ENCODE measurements at regions not wholly inside any gene's neighbourhood (a gene's known extent, or its start where the extent isn't known, plus 50 kb on each side); places are given as distances from the start of the nearest gene placed in this dataset.

- no peak overlapping the region for H3K4me3 ChIP-seq (ENCODE audit: low read depth, low read length)
- DNase-seq (ENCODE audit: low read depth) = no peak
- TF ChIP-seq, protein P1, sequence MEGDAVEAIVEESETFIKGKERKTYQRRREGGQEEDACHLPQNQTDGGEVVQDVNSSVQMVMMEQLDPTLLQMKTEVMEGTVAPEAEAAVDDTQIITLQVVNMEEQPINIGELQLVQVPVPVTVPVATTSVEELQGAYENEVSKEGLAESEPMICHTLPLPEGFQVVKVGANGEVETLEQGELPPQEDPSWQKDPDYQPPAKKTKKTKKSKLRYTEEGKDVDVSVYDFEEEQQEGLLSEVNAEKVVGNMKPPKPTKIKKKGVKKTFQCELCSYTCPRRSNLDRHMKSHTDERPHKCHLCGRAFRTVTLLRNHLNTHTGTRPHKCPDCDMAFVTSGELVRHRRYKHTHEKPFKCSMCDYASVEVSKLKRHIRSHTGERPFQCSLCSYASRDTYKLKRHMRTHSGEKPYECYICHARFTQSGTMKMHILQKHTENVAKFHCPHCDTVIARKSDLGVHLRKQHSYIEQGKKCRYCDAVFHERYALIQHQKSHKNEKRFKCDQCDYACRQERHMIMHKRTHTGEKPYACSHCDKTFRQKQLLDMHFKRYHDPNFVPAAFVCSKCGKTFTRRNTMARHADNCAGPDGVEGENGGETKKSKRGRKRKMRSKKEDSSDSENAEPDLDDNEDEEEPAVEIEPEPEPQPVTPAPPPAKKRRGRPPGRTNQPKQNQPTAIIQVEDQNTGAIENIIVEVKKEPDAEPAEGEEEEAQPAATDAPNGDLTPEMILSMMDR (IDR thresholded peaks at IDR 0.05; ENCODE audit: control insufficient read depth, extremely low read depth, insufficient read depth) = no peak
Observed at GRCh38 chr9:38306899-38307298, 85.6 kb upstream of the ALDH1B1 start.

DNA sequence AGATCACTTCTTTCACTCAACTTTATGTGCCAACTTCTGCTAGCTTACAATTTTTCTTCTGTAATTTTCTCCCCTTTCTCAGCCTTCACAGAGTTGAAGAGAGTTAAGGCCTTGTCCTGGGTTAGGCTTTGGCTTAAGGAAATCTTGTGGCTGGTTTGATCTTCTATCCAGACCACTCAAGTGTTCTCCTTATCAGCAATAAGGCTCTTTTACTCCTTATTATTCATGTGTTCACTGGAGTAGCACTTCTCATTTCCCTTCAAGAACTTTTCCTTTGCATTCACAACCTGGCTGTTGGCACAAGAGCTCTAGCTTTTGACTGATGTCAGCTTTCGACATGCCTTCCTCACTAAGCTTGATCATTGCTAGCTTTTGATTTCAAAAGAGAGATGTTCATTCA lies 86.9 kb upstream of the ALDH1B1 start:
- H3K4me3 ChIP-seq (ENCODE audit: low read depth, low read length) = no peak overlapping the region
- no peak for DNase-seq (ENCODE audit: low read depth)
- TF ChIP-seq, protein P1 (IDR thresholded peaks at IDR 0.05; ENCODE audit: control insufficient read depth, extremely low read depth, insufficient read depth) = no peak

GRCh38 chr9:38301376-38302106 lies 91.0 kb upstream of the ALDH1B1 start:
- TF ChIP-seq, protein P1 (IDR thresholded peaks at IDR 0.05; ENCODE audit: control insufficient read depth, extremely low read depth, insufficient read depth) = no peak
- no peak overlapping the region for H3K4me3 ChIP-seq (ENCODE audit: low read depth, low read length)
- DNase-seq (ENCODE audit: low read depth) = no peak

DNA sequence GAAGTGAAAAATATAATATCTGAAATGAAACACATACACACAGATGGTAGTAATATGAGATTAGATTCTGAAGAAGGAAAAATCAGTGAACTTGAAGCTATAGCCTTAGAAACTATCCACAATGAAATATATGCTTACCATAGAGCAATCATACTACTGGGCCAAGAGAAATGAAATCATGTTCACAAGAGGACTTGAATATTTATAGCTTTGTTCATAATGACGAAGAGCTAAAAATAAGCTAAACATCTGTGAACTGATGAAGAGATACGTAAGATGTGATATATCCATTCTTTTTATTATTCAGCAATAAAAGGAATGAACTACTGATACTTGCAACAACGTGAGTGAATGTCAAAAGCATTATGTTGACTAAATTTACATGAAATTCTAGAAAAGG lies 92.6 kb upstream of the ALDH1B1 start:
- H3K4me3 ChIP-seq (ENCODE audit: low read depth, low read length) = no peak overlapping the region
- no peak for DNase-seq (ENCODE audit: low read depth)
- TF ChIP-seq, protein P1 (IDR thresholded peaks at IDR 0.05; ENCODE audit: control insufficient read depth, extremely low read depth, insufficient read depth) = no peak

DNA sequence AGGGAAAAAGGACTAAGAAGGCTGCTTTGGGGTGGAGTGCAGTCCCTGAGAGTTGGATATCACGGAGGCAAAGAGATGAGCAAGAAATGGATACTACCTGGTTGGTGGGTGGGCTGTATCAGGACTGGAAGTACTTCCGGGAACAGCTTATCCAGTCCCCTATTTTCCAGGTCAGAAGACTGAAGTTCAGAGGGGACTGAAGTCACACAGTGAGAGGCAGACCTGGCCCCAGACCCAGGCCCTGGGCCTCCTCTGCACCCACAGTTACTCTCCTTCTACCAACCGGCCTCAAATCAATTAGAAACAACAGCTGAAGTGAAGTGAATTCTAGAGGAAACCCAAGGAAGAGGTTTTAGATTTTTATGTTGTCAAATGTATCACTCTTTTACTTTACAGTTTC lies 93.6 kb upstream of the ALDH1B1 start:
- DNase-seq (ENCODE audit: low read depth) = no peak
- H3K4me3 ChIP-seq (ENCODE audit: low read depth, low read length) = no peak overlapping the region
- TF ChIP-seq, protein P1 (IDR thresholded peaks at IDR 0.05; ENCODE audit: control insufficient read depth, extremely low read depth, insufficient read depth) = no peak

GRCh38 chr9:38298503-38298902 lies 94.0 kb upstream of the ALDH1B1 start:
- no peak for DNase-seq (ENCODE audit: low read depth)
- H3K4me3 ChIP-seq (ENCODE audit: low read depth, low read length) = no peak overlapping the region
- TF ChIP-seq, protein P1 (IDR thresholded peaks at IDR 0.05; ENCODE audit: control insufficient read depth, extremely low read depth, insufficient read depth) = no peak

- TF ChIP-seq, protein P1 (IDR thresholded peaks at IDR 0.05; ENCODE audit: control insufficient read depth, extremely low read depth, insufficient read depth) = no peak
- DNase-seq (ENCODE audit: low read depth) = no peak
Observed at GRCh38 chr9:38296807-38297206, 95.7 kb upstream of the ALDH1B1 start.

More at GRCh38 chr9:38296807-38297206, 95.7 kb upstream of the ALDH1B1 start:
- H3K4me3 ChIP-seq (ENCODE audit: low read depth, low read length) = no peak overlapping the region

Data from LNCaP clone FGC (cell line).